CD8-positive, alpha-beta memory T cell (primary cell): ENCODE measurements at regions not wholly inside any gene's neighbourhood (a gene's known extent, or its start where the extent isn't known, plus 50 kb on each side); places are given as distances from the start of the nearest gene placed in this dataset.
A peak's percentile ranks its signal among the peaks of the same experiment; 100 is the strongest.
"Not testable (repeated sequence)": the region's sequence is repeated elsewhere in the genome, so short reads cannot be mapped to it uniquely, and the experiment has no call there.

ENCODE experiments used
- CTCF ChIA-PET: fragments of 350-600 bp; sonication (Branson Sonifier 250); formaldehyde crosslinking; loops from one replicate; lab custom pipeline; 2021; ENCODE audit warnings: antibody characterized with exemption; lab: Charles Lee
- POLR2A ChIA-PET: fragments of 350-600 bp; sonication (Branson Sonifier 250); formaldehyde crosslinking; loops from one replicate; lab custom pipeline; 2021; ENCODE audit warnings: antibody characterized with exemption; lab: Charles Lee
- DNase-seq, 5 donors: peaks; one replicate each; pipeline versions ENCODE4 v3.0.0 to v3.0.0-alpha.2; 2020 to 2022; ENCODE audit warnings: mixed read lengths in 1 of 5
- H3K27ac ChIP-seq: one replicate; pipeline ENCODE4 v1.7.0; 2013; ENCODE audit warnings: low read depth, mild to moderate bottlenecking, low read length, moderate library complexity
- H3K27me3 ChIP-seq: 2 replicates; pipeline ENCODE4 v1.7.0; 2013; ENCODE audit warnings: low read length, mild to moderate bottlenecking; ENCODE audit not compliant: insufficient read depth, poor library complexity, severe bottlenecking
- H3K36me3 ChIP-seq: 2 replicates; pipeline ENCODE4 v1.7.0; 2013; ENCODE audit warnings: mild to moderate bottlenecking, low read length, moderate library complexity; ENCODE audit not compliant: insufficient read depth
- H3K4me1 ChIP-seq: 2 replicates; pipeline ENCODE4 v1.7.0; 2013; ENCODE audit warnings: mild to moderate bottlenecking, low read length, moderate library complexity; ENCODE audit not compliant: insufficient read depth
- H3K4me3 ChIP-seq: 2 replicates; pipeline ENCODE4 v1.7.0; 2013; ENCODE audit warnings: mild to moderate bottlenecking, low read length
- H3K9me3 ChIP-seq: 2 replicates; pipeline ENCODE4 v1.7.0; 2013; ENCODE audit warnings: mild to moderate bottlenecking, low read length
- H3K27ac Mint-ChIP-seq, 8 donors: one replicate each; pipeline ENCODE4 v1.8.0; 2020 to 2021; ENCODE audit warnings: mixed read lengths in 8 of 8, mild to moderate bottlenecking in 6 of 8, inconsistent platforms in 3 of 8, moderate library complexity in 3 of 8
- H3K27me3 Mint-ChIP-seq, 2 donors: one replicate each; pipeline ENCODE4 v1.8.0; 2020 to 2021; ENCODE audit warnings: mixed read lengths in 2 of 2, mild to moderate bottlenecking in 1 of 2, moderate library complexity in 1 of 2
- H3K36me3 Mint-ChIP-seq, 3 donors: one replicate each; pipeline ENCODE4 v1.8.0; 2020 to 2021; ENCODE audit warnings: mixed read lengths in 3 of 3, inconsistent platforms in 1 of 3, mild to moderate bottlenecking in 1 of 3
- H3K4me1 Mint-ChIP-seq, 3 donors: one replicate each; pipeline ENCODE4 v1.8.0; 2020 to 2021; ENCODE audit warnings: mixed read lengths in 3 of 3, inconsistent platforms in 1 of 3, mild to moderate bottlenecking in 1 of 3
- H3K4me3 Mint-ChIP-seq, 7 donors: one replicate each; pipeline ENCODE4 v1.8.0; 2020 to 2021; ENCODE audit warnings: mixed read lengths in 7 of 7, mild to moderate bottlenecking in 6 of 7, moderate library complexity in 4 of 7, inconsistent platforms in 2 of 7
- H3K9me3 Mint-ChIP-seq, 5 donors: one replicate each; pipeline ENCODE4 v1.8.0; 2020 to 2022; ENCODE audit warnings: mixed read lengths in 5 of 5, mild to moderate bottlenecking in 3 of 5, moderate library complexity in 2 of 5, inconsistent platforms in 1 of 5

- H3K27ac ChIP-seq, H3K36me3 Mint-ChIP-seq, H3K27me3 Mint-ChIP-seq, H3K9me3 ChIP-seq, H3K4me3 ChIP-seq, H3K36me3 ChIP-seq, DNase-seq, H3K27ac Mint-ChIP-seq, POLR2A ChIA-PET, H3K4me1 ChIP-seq, CTCF ChIA-PET, H3K27me3 ChIP-seq, H3K4me3 Mint-ChIP-seq, H3K4me1 Mint-ChIP-seq: not testable (repeated sequence)
- H3K9me3 Mint-ChIP-seq = peaks cover 0 to 22% (median 0%) of the 10 kb centered on the region in 5 donors
These were observed 657.7 kb upstream of the SPRY2 start for GRCh38 chr13:80998603-80999002.

DNA sequence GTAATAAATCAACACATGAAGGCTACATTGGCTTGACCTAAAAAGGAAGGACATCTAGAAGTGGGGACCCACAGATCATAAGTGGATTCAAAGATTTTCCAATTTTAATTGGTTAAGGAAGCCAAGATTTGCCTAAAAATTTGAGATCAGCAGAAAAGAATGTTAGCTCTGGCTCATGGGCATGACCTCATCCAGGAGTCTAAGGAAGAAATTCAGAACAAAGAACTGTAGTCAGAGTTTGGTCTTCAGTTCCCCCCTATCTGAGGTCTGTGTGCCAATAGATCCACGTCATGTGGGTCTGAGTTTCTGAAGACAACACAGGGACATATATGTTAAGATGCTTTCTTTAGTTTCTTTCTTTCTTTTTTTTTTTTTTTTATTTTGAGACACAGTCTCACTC is 648.8 kb upstream of the SPRY2 start:
- Histone ChIP-seq H3K27me3 (no peaks in the 10 kb centered on the region), H3K9me3 (no peaks in the 10 kb centered on the region), H3K27ac (no peak overlapping the region), H3K36me3 (no peaks in the 10 kb centered on the region), H3K4me3 (no peak overlapping the region), H3K4me1 (no peaks in the 10 kb centered on the region)
- ChIA-PET POLR2A (no interaction called here), CTCF (no interaction called here)
- Mint-ChIP-seq H3K27me3 (no peaks in the 10 kb centered on the region), H3K27ac (no peak overlapping the region), H3K4me1 (no peaks in the 10 kb centered on the region), H3K4me3 (no peak overlapping the region), H3K36me3 (peaks cover 0 to 3% (median 0%) of the 10 kb centered on the region in 3 donors), H3K9me3 (peaks cover 5 to 16% (median 12%) of the 10 kb centered on the region in 5 donors)
- DNase-seq = no peak

DNA sequence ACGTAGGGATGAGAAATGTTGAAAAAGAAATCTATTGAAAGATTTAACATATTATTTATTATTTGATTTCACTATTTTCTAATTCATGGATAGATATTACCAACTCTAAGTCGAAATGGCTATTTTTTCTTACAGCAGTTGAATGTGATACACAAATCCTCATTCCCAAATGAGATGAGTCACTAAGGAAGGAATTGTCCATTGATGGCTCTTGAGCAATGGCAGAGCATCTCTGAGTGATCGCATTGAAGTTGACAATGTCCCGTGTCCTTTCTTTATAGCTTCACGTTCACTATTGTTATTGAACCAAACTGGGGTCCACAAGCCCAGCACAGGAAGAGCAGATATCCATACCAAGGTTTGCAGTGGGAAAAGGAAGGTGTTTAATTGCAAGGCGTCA is 648.3 kb upstream of the SPRY2 start:
- H3K27ac Mint-ChIP-seq = no peak overlapping the region
- ChIA-PET CTCF (no interaction called here), POLR2A (no interaction called here)

DNA sequence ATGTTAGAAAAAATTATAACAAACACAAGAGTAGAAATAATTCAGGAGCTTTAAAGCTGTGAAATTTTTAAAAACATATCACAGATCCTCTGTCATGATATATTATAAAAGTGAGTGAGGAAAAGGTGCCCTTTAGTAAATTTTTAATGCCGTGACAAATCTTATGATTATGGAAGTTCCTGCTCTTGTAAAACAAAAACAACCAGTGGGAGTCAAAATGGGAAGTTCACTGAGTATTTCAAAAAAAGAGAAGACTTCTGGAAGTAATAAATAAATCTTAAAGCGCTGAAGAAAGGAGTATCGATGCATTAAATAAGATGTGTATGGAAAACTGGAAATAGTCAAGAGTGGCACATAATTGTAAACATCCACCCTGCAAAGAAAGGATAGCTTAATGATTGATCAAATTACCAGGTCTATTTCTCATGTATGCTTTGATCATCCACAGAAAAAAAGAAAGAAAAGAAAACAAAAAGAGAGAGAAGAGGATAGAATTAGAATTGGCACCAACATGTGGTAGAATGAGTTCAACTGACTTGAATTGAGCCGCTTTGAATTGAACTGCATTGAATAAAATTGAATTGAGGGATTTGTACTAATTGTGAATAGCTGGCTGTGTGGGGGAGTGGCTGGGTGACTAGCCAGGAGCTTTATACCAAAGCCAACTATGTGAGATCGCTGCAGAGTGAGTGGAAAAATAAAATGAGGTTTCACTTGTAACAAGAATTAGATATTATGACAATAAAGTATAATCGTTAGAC is 647.6 kb upstream of the SPRY2 start:
- no peak overlapping the region for H3K27ac Mint-ChIP-seq
- ChIA-PET POLR2A (no interaction called here), CTCF (no interaction called here)
- Histone ChIP-seq H3K9me3 (no peaks in the 10 kb centered on the region), H3K27ac (no peak overlapping the region), H3K4me3 (no peak overlapping the region), H3K27me3 (no peaks in the 10 kb centered on the region), H3K36me3 (no peaks in the 10 kb centered on the region), H3K4me1 (no peaks in the 10 kb centered on the region)
- peaks cover 0 to 3% (median 0%) of the 10 kb centered on the region in 3 donors for H3K36me3 Mint-ChIP-seq
- H3K4me3 Mint-ChIP-seq = no peak overlapping the region
- no peak for DNase-seq
- no peaks in the 10 kb centered on the region for H3K4me1 Mint-ChIP-seq
- H3K9me3 Mint-ChIP-seq = peaks cover 5 to 16% (median 10%) of the 10 kb centered on the region in 5 donors
- H3K27me3 Mint-ChIP-seq = no peaks in the 10 kb centered on the region

More for the DNA sequence above, 648.3 kb upstream of the SPRY2 start:
- H3K4me1 ChIP-seq = no peaks in the 10 kb centered on the region
- no peaks in the 10 kb centered on the region for H3K27me3 ChIP-seq
- peaks cover 5 to 16% (median 10%) of the 10 kb centered on the region in 5 donors for H3K9me3 Mint-ChIP-seq
- H3K27me3 Mint-ChIP-seq = no peaks in the 10 kb centered on the region
- H3K4me3 Mint-ChIP-seq = no peak overlapping the region
- H3K36me3 Mint-ChIP-seq = peaks cover 0 to 3% (median 0%) of the 10 kb centered on the region in 3 donors
- H3K36me3 ChIP-seq = no peaks in the 10 kb centered on the region
- DNase-seq = no peak
- H3K9me3 ChIP-seq = no peaks in the 10 kb centered on the region
- H3K4me3 ChIP-seq = no peak overlapping the region
- no peaks in the 10 kb centered on the region for H3K4me1 Mint-ChIP-seq
- no peak overlapping the region for H3K27ac ChIP-seq

DNA sequence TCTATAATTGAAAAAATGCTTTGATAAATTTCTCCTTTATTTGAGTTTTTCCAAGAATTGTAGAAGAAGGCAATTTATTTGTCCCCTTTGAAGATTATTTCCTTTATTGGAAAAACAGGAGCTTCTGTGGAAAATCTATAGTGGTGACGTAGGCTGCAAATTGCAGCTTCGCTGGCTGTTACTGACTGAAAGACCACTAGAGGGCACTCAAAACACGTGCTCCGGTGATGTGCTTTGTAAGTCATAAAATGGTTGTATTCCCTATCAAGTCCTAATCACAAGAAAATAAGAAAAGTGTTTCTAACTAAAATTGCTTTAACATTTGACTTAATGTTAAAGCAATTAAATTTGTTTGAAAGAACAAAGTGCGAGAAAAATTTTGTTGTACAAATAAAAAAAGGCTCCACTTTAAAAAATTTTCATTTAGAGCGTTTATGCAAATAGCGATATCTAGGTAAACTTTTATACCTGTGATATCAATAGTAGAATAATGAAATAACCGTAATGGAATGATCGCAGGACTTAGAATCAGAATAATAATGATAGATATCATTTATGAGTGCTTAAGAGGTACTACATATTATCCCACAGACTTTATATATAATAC is 638.2 kb upstream of the SPRY2 start:
- Histone ChIP-seq H3K9me3 (no peaks in the 10 kb centered on the region), H3K4me3 (no peak overlapping the region), H3K27me3 (no peaks in the 10 kb centered on the region), H3K36me3 (no peaks in the 10 kb centered on the region), H3K4me1 (no peaks in the 10 kb centered on the region), H3K27ac (no peak overlapping the region)
- Mint-ChIP-seq H3K9me3 (peaks cover 0 to 3% (median 0%) of the 10 kb centered on the region in 5 donors), H3K36me3 (no peaks in the 10 kb centered on the region), H3K27me3 (no peaks in the 10 kb centered on the region), H3K4me1 (no peaks in the 10 kb centered on the region), H3K27ac (no peak overlapping the region), H3K4me3 (no peak overlapping the region)
- DNase-seq = peak in 1 of 5 donors; percentile 5
- ChIA-PET POLR2A (no interaction called here), CTCF (no interaction called here)

DNA sequence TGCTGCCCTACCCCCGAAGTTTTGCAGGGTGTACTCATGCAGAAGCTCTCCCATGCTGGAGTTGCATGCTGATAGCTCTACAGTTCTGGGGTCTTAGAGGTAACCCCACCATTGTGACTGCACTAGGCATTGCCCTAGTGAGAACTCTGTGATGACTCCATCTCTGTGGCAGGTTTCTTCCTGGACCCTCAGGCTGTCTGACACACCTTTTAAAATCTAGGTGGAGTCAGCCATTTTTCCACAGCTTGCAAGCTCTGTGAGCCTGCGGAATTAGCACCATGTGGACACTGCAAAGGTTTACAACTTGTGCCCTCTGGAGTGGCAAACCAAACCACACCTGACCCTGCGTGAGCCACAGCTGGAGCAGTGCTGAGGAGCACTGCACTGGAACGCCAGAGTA is 636.2 kb upstream of the SPRY2 start:
- POLR2A ChIA-PET = no interaction called here
- Mint-ChIP-seq H3K27ac (no peak overlapping the region), H3K4me3 (no peak overlapping the region), H3K36me3 (no peaks in the 10 kb centered on the region), H3K4me1 (no peaks in the 10 kb centered on the region), H3K27me3 (no peaks in the 10 kb centered on the region), H3K9me3 (no peaks in the 10 kb centered on the region)
- no peak overlapping the region for H3K4me3 ChIP-seq
- H3K27ac ChIP-seq = no peak overlapping the region
- H3K9me3 ChIP-seq = no peaks in the 10 kb centered on the region
- CTCF ChIA-PET = no interaction called here
- no peak for DNase-seq
- no peaks in the 10 kb centered on the region for H3K4me1 ChIP-seq
- H3K36me3 ChIP-seq = no peaks in the 10 kb centered on the region
- no peaks in the 10 kb centered on the region for H3K27me3 ChIP-seq

GRCh38 chr13:80975903-80976302 is 635.0 kb upstream of the SPRY2 start:
- no peak overlapping the region for H3K27ac Mint-ChIP-seq
- ChIA-PET POLR2A (no interaction called here), CTCF (no interaction called here)
- H3K27me3 ChIP-seq = no peaks in the 10 kb centered on the region
- no peaks in the 10 kb centered on the region for H3K36me3 ChIP-seq
- H3K27me3 Mint-ChIP-seq = no peaks in the 10 kb centered on the region
- no peaks in the 10 kb centered on the region for H3K4me1 ChIP-seq
- H3K27ac ChIP-seq = no peak overlapping the region
- H3K9me3 Mint-ChIP-seq = no peaks in the 10 kb centered on the region
- DNase-seq = no peak
- H3K4me3 ChIP-seq = no peak overlapping the region
- no peaks in the 10 kb centered on the region for H3K4me1 Mint-ChIP-seq
- H3K4me3 Mint-ChIP-seq = no peak overlapping the region
- H3K9me3 ChIP-seq = no peaks in the 10 kb centered on the region
- H3K36me3 Mint-ChIP-seq = no peaks in the 10 kb centered on the region

DNA sequence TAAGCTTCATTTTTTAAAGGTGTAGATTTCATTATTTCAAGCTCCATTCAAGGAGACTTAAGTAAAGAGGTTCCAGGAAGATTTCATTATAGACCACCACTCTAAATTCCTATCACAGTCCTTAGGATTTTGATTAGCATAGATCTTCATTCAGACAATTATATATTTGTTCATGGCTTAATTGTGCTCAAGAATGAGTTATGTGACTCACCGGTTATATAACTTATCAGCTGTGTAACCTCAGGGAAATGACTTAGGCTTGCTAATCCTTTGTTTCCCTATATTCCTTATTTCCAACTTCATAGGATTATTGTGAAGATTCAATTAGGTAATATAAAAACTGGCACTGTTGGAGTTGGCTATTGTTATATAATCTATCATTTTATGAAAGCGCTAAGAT is 632.8 kb upstream of the SPRY2 start:
- Mint-ChIP-seq H3K27me3 (no peaks in the 10 kb centered on the region), H3K27ac (no peak overlapping the region), H3K4me1 (no peaks in the 10 kb centered on the region), H3K4me3 (no peak overlapping the region), H3K9me3 (no peaks in the 10 kb centered on the region), H3K36me3 (no peaks in the 10 kb centered on the region)
- no peaks in the 10 kb centered on the region for H3K9me3 ChIP-seq
- no peak for DNase-seq
- no peaks in the 10 kb centered on the region for H3K4me1 ChIP-seq
- no peaks in the 10 kb centered on the region for H3K36me3 ChIP-seq
- H3K27me3 ChIP-seq = no peaks in the 10 kb centered on the region
- no peak overlapping the region for H3K4me3 ChIP-seq
- no peak overlapping the region for H3K27ac ChIP-seq
- ChIA-PET CTCF (no interaction called here), POLR2A (no interaction called here)
